Astrocyte (in vitro differentiated cells and primary cell): ENCODE measurements at regions not wholly inside any gene's neighbourhood (a gene's known extent, or its start where the extent isn't known, plus 50 kb on each side); places are given as distances from the start of the nearest gene placed in this dataset.

ENCODE experiments used
- CTCF ChIP-seq: IDR thresholded peaks from 2 replicates; pipeline ENCODE4 v1.5.1; 2011; ENCODE audit warnings: low read depth, mild to moderate bottlenecking, inconsistent platforms, low read length, moderate library complexity; ENCODE audit not compliant: insufficient read depth
- EZH2 ChIP-seq: IDR thresholded peaks from 2 replicates; pipeline ENCODE4 v1.6.1; 2012; ENCODE audit warnings: mild to moderate bottlenecking, low read length, inconsistent platforms; ENCODE audit not compliant: insufficient read depth

- TF ChIP-seq EZH2 (no peak), CTCF (no peak)
Measured at GRCh38 chr22:49426098-49426497, 401.6 kb downstream of the BRD1 start.
